HG03442 (cell line): ENCODE measurements at regions not wholly inside any gene's neighbourhood (a gene's known extent, or its start where the extent isn't known, plus 50 kb on each side); places are given as distances from the start of the nearest gene placed in this dataset.
"Not testable (repeated sequence)": the region's sequence is repeated elsewhere in the genome, so short reads cannot be mapped to it uniquely, and the experiment has no call there.

Experiments
- ATAC-seq: cut with Tn5 transposase; IDR thresholded peaks from one replicate; pipeline ENCODE4 v1.9.1; 2021; ENCODE audit warnings: mild to moderate bottlenecking, moderate library complexity; ENCODE audit not compliant: unreplicated experiment

GRCh38 chr12:124373701-124374100, 78.8 kb downstream of the RFLNA start:
- not testable (repeated sequence) for ATAC-seq

GRCh38 chr12:124372831-124373230, 77.9 kb downstream of the RFLNA start:
- no peak for ATAC-seq

GRCh38 chr12:124371970-124372555, 77.2 kb downstream of the RFLNA start:
- no peak for ATAC-seq

- no peak for ATAC-seq
These were observed 76.5 kb downstream of the RFLNA start for GRCh38 chr12:124371366-124371765.

- ATAC-seq: no peak
These were observed 76.0 kb downstream of the RFLNA start for GRCh38 chr12:124370851-124371250.

- no peak for ATAC-seq
These were observed 75.5 kb downstream of the RFLNA start for GRCh38 chr12:124370384-124370783.

- no peak for ATAC-seq
These were observed 75.0 kb downstream of the RFLNA start for GRCh38 chr12:124369827-124370378.

GRCh38 chr12:124369055-124369826, 74.3 kb downstream of the RFLNA start:
- ATAC-seq: no peak

- no peak for ATAC-seq
These were observed 73.6 kb downstream of the RFLNA start for GRCh38 chr12:124368421-124369032.

- ATAC-seq: no peak
These were observed 71.0 kb downstream of the RFLNA start for GRCh38 chr12:124365726-124366430.
